Skeletal muscle cell (primary cell): ENCODE measurements at regions not wholly inside any gene's neighbourhood (a gene's known extent, or its start where the extent isn't known, plus 50 kb on each side); places are given as distances from the start of the nearest gene placed in this dataset.

ENCODE experiments used
- DNase-seq: peaks from one replicate; pipeline ENCODE4 v3.0.0-alpha.2; 2010; ENCODE audit warnings: low read depth
- H3K4me3 ChIP-seq: 2 replicates; pipeline ENCODE4 v1.5.1; 2011; ENCODE audit warnings: low read depth, mild to moderate bottlenecking, control low read depth, low read length, moderate library complexity

DNA sequence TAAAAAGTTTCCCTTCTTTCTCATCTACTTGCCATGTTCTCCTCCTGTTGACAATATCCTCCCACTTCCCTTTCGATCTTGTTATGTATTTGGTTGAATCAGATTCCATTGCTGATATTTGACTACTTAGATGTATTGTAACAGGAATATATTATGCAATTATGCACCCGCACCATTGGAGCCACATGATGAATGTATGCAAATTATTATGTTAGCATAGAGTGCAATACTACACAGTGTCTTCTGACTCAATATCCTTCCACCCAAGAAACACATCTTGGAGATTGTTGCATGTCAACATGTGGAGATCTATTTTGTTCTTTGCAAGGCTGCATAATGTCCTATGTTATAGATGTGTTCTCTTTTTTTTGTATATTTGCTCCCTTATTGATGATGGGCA lies 219.2 kb upstream of the RBFOX1 start:
- no peak overlapping the region for H3K4me3 ChIP-seq
- no peak for DNase-seq

GRCh38 chr16:7111265-7111664 lies 221.4 kb upstream of the RBFOX1 start:
- no peak for DNase-seq

DNA sequence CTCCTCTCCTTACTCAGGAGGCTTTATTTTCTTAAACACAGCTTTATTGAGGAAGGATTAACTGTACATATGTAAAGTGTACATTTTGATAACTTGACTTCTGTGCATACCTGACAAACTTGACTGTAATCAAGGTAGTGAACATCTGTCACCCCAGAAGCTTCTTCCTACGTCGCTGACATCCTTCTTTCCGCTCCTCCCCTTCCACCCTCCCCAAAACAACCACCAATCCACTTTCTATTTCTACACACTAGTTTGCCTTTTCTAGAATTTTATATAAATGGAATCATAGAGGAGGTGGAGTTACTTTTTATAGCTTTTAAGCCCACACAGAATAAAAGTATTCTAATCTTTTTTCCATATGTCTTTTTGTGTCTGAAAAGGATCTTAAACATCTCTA lies 225.2 kb upstream of the RBFOX1 start:
- DNase-seq: no peak
- no peak overlapping the region for H3K4me3 ChIP-seq

More at GRCh38 chr16:7111265-7111664, 221.4 kb upstream of the RBFOX1 start:
- no peak overlapping the region for H3K4me3 ChIP-seq

GRCh38 chr16:7103056-7103455 lies 229.6 kb upstream of the RBFOX1 start:
- no peak overlapping the region for H3K4me3 ChIP-seq
- DNase-seq: no peak

GRCh38 chr16:7101054-7101453 lies 231.6 kb upstream of the RBFOX1 start:
- DNase-seq: no peak
- H3K4me3 ChIP-seq: no peak overlapping the region

GRCh38 chr16:7097518-7097917 lies 235.1 kb upstream of the RBFOX1 start:
- no peak overlapping the region for H3K4me3 ChIP-seq
- DNase-seq: no peak

DNA sequence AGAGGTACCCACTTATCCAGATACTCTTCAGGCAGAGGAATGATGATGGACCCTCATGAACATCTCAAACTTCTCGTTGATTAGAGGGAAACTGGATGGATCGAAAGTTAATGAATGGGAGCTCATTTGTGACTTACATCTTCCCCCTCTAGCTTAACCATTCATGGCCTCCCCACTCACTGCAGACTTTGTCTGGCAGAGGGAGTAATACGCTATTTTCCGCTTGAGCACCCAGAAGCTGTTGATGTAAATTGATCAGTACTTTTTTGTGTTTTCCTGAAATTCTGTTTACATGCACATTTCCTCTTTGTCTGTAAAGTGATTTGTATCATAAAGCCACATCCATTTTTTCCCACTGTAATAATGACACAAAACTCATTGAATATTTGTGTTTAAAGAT lies 239.1 kb upstream of the RBFOX1 start:
- no peak overlapping the region for H3K4me3 ChIP-seq
- no peak for DNase-seq

- H3K4me3 ChIP-seq: no peak overlapping the region
- DNase-seq: no peak
Observed at GRCh38 chr16:7090628-7091115, 242.0 kb upstream of the RBFOX1 start.

DNA sequence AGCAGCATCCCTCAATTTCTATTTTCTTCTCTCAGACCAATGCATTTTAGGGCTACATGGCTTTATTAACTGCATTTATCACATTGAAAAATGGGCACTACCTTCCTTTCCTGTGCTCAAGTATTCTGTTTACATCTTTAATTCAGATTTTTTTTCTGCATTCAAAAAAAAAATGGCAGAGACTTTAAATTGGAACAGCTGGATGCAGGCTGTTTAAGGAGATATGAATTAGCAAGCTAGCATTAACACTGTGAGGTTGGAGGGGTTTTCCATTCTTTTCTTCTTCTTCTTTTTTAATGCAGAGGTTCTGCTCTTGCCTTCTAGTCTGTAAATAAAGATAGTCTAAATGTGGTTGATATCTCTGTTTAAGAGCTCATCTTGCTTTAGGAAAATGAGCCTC lies 242.9 kb upstream of the RBFOX1 start:
- no peak overlapping the region for H3K4me3 ChIP-seq
- DNase-seq: no peak

- no peak for DNase-seq
- no peak overlapping the region for H3K4me3 ChIP-seq
Observed at GRCh38 chr16:7088711-7089110, 243.9 kb upstream of the RBFOX1 start.

DNA sequence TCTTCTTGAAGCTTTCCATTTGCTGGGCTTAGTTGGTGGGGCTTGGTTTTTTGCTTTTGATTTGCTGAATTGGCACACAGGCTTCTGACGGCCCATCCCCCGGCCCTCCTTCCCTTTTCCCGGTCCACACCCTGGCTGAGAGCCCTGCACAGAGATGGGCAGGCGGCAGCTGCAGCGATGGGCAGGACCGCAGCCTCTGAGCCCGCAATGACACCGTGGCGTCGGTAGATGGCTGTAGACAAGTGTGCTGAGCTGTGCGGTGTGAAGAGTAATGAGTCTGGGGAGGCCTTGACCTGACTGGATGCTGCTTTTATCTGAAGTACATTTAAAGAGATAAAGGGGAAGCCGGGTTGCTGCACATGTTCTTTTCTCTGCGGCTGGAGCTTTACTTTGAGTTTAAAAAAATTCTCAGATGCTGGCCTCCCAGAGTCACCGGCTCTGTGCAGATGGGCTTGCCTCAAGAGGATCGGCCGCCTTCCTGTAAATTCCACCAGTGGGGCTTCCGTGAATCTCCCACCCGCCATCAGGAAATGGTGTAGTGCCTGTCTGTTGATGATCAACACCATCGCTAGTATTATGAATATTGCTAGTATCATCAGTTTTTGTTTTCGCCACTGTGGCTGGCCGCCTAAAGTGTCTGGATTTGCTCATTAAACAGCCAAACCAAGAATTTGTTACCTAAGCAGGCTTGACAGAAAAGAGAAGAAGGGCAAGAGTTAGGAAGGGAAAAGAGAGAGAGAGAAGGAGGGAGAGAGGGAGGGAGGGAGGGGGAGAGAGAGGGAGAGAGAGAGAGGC lies 245.6 kb upstream of the RBFOX1 start:
- peak; percentile 15 for DNase-seq

GRCh38 chr16:7085776-7086175 lies 246.9 kb upstream of the RBFOX1 start:
- no peak overlapping the region for H3K4me3 ChIP-seq
- DNase-seq: no peak

More for the DNA sequence above, 245.6 kb upstream of the RBFOX1 start:
- H3K4me3 ChIP-seq: no peak overlapping the region

GRCh38 chr16:7083096-7083495 lies 249.5 kb upstream of the RBFOX1 start:
- peak; percentile 8 for DNase-seq
- H3K4me3 ChIP-seq: no peak overlapping the region

DNA sequence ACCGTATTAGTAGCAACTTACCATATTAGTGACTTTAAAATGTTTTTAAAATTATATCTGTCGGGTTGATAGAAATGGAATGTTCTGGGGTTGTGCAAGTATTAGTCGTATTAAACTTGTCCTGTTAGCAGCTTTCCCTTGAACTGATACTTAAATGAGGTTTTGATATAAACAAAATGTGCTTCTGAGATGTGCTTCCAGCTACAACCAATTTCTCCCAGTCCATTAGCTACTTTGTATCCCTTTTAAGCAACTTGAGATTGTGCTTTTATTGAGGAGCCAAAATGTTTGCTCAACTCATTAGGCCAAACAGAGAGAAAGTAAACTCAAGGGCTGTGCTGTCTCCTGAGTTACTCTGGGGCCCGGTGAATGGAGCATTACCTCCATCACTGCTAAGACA lies 255.0 kb upstream of the RBFOX1 start:
- H3K4me3 ChIP-seq: no peak overlapping the region
- no peak for DNase-seq

DNA sequence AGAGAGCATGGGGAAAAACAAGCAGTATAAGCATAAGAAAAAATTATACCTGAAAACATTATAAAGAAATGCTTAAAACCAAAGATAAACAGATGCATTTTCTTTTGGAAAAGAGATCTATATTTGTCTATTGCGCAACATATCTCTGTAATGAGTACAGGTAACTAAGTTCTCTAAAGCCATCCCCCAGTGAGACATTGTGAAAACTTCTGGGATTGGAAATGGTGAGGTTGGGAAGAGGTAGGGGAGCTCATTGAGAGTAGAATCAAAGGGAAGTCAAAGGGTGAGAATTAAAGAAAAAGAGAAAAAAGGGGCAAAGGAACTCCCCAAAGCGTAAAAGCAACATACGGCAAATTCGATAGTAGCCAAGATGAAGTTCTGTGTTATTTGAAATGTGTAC lies 257.9 kb upstream of the RBFOX1 start:
- DNase-seq: no peak
- no peak overlapping the region for H3K4me3 ChIP-seq

DNA sequence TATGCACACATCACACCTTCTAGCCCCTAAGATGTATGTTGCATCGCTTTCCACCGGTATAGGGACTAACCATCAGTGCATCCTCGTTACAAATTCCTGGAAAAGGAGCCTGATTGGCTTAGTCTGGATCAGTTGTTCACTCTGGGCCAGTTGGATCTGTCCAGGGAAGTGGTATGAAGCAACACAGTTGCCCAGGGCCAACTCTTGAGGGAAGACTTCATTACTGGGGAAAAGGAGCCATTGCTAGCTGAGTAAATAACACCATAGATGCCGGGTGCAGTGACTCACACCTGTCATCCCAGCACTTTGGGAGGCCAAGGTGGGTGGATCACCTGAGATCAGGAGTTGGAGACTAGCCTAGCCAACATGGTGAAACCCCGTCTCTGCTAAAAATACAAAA lies 275.2 kb upstream of the RBFOX1 start:
- DNase-seq: no peak
- no peak overlapping the region for H3K4me3 ChIP-seq

- H3K4me3 ChIP-seq: no peak overlapping the region
- DNase-seq: no peak
Observed at GRCh38 chr16:7055443-7055842, 277.2 kb upstream of the RBFOX1 start.

DNA sequence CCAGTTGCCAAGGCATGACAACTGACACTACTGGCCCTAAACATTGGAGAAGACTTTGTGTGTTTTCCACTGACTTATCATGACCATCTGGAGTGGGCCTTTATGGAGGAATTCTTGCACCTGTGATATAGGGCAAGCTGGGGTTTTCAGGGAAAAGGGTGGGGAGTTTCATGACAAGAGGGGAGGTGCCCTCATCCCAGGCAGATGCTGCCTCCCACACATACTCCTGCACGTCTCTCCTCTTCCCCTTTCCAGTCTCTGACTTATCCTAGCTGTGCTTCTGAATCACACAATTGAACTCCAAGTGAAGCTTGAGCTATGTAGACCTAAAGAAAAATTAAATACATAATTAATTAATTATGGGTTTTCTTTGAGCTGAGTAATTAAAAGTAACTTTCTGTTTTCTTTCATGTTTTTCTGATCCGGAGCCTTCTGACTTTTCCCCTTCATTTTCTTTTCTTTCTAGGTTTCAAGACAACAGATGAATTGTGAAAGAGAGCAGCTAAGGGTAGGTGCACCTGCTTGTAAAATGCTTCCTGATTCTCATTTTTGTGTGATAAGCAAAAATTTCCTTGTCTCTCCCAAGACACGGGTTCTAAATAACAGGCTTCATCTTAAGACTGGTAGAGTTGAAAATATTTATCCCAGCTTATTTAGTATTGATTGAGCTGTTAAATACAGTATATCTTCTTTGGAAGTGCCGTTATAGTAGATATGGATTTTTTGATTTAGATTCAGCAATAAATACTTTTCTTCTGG lies 280.9 kb upstream of the RBFOX1 start:
- H3K4me3 ChIP-seq: no peak overlapping the region
- DNase-seq: no peak

- no peak for DNase-seq
- no peak overlapping the region for H3K4me3 ChIP-seq
Observed at GRCh38 chr16:7044331-7044730, 288.3 kb upstream of the RBFOX1 start.

- no peak for DNase-seq
- H3K4me3 ChIP-seq: no peak overlapping the region
Observed at GRCh38 chr16:7038475-7038874, 294.2 kb upstream of the RBFOX1 start.

- no peak for DNase-seq
- no peak overlapping the region for H3K4me3 ChIP-seq
Observed at GRCh38 chr16:7037495-7037894, 295.1 kb upstream of the RBFOX1 start.
